SK-N-SH treated with all-trans-retinoic acid at 6 μM for 48 hours (cell line): ENCODE measurements at regions not wholly inside any gene's neighbourhood (a gene's known extent, or its start where the extent isn't known, plus 50 kb on each side); places are given as distances from the start of the nearest gene placed in this dataset.

Experiments
- ATAC-seq: fragments of 200-7000 bp; cut with Tn5 transposase; 3 replicates; pipeline ENCODE4 v1.9.1; 2020; ENCODE audit warnings: mild to moderate bottlenecking, moderate library complexity
- ARNTL ChIP-seq: fragments of 450-650 bp; formaldehyde crosslinking; IDR thresholded peaks from 2 replicates; pipeline ENCODE4 v1.5.0; 2020; ENCODE audit warnings: low read depth, mild to moderate bottlenecking, moderate library complexity, borderline replicate concordance
- BACH2 ChIP-seq: fragments of 250-450 bp; sonication (Bioruptor Pico); IDR thresholded peaks from 2 replicates; pipeline ENCODE4 v1.9.0; 2021; ENCODE audit warnings: mild to moderate bottlenecking, borderline replicate concordance
- CREB5 ChIP-seq: fragments of 250-450 bp; sonication (Bioruptor Pico); IDR thresholded peaks from 2 replicates; pipeline ENCODE4 v1.5.1; 2020; ENCODE audit warnings: low read depth, mild to moderate bottlenecking, moderate library complexity
- CSDC2 ChIP-seq: fragments of 250-450 bp; sonication (Bioruptor Pico); IDR thresholded peaks from 2 replicates; pipeline ENCODE4 v1.5.0; 2020; ENCODE audit warnings: mild to moderate bottlenecking, moderate library complexity
- CSRNP3 ChIP-seq: fragments of 250-450 bp; sonication (Bioruptor Pico); IDR thresholded peaks from 2 replicates; pipeline ENCODE4 v1.5.1; 2021; ENCODE audit warnings: mild to moderate bottlenecking, moderate library complexity
- ESRRG ChIP-seq: fragments of 250-450 bp; sonication (Bioruptor Pico); IDR thresholded peaks from 2 replicates; pipeline ENCODE4 v1.6.1; 2021; ENCODE audit warnings: mild to moderate bottlenecking
- GLIS3 ChIP-seq: fragments of 250-450 bp; sonication (Bioruptor Pico); IDR thresholded peaks from 2 replicates; pipeline ENCODE4 v1.5.0; 2020; ENCODE audit warnings: mild to moderate bottlenecking, moderate library complexity
- ISL1 ChIP-seq: fragments of 250-450 bp; sonication (Bioruptor Pico); IDR thresholded peaks from 2 replicates; pipeline ENCODE4 v2.1.2; 2022; ENCODE audit warnings: mild to moderate bottlenecking, moderate library complexity
- OSR1 ChIP-seq: fragments of 250-450 bp; sonication (Bioruptor Pico); IDR thresholded peaks from 2 replicates; pipeline ENCODE4 v1.8.0; 2022; ENCODE audit warnings: moderate library complexity, mild to moderate bottlenecking, inconsistent platforms
- POU6F1 ChIP-seq: fragments of 250-450 bp; sonication (Bioruptor Pico); IDR thresholded peaks from 2 replicates; pipeline ENCODE4 v1.8.0; 2021; ENCODE audit warnings: low read depth, mild to moderate bottlenecking, moderate library complexity, borderline replicate concordance
- PPARA ChIP-seq: fragments of 250-450 bp; sonication (Bioruptor Pico); IDR thresholded peaks from 2 replicates; pipeline ENCODE4 v1.5.0; 2020; ENCODE audit warnings: mild to moderate bottlenecking, borderline replicate concordance
- SNAI2 ChIP-seq: fragments of 250-450 bp; sonication (Bioruptor Pico); IDR thresholded peaks from 2 replicates; pipeline ENCODE4 v1.5.0; 2020; ENCODE audit warnings: mild to moderate bottlenecking, moderate library complexity
- TCF4 ChIP-seq: fragments of 250-450 bp; sonication (Bioruptor Pico); IDR thresholded peaks from 2 replicates; pipeline ENCODE4 v1.8.0; 2021; ENCODE audit warnings: mild to moderate bottlenecking, moderate library complexity, borderline replicate concordance
- TOX ChIP-seq: fragments of 250-450 bp; sonication (Bioruptor Pico); IDR thresholded peaks from 2 replicates; pipeline ENCODE4 v1.8.0; 2021; ENCODE audit warnings: mild to moderate bottlenecking, moderate library complexity, borderline replicate concordance
- TSHZ2 ChIP-seq: fragments of 250-450 bp; sonication (Bioruptor Pico); IDR thresholded peaks from 2 replicates; pipeline ENCODE4 v1.5.0; 2020; ENCODE audit warnings: mild to moderate bottlenecking, moderate library complexity
- ZC3H10 ChIP-seq: fragments of 250-450 bp; sonication (Bioruptor Pico); IDR thresholded peaks from 2 replicates; pipeline ENCODE4 v1.5.1; 2021; ENCODE audit warnings: mild to moderate bottlenecking, moderate library complexity
- ZFP3 ChIP-seq: fragments of 250-450 bp; sonication (Bioruptor Pico); IDR thresholded peaks from 2 replicates; pipeline ENCODE4 v1.5.0; 2020; ENCODE audit warnings: mild to moderate bottlenecking, moderate library complexity
- ZNF70 ChIP-seq: fragments of 450-650 bp; formaldehyde crosslinking; IDR thresholded peaks from 2 replicates; pipeline ENCODE4 v1.5.0; 2020; ENCODE audit warnings: mild to moderate bottlenecking, moderate library complexity
- ZNF8 ChIP-seq: fragments of 450-650 bp; formaldehyde crosslinking; IDR thresholded peaks from 2 replicates; pipeline ENCODE4 v1.5.0; 2020; ENCODE audit warnings: mild to moderate bottlenecking, moderate library complexity
- TF ChIP-seq, protein P1 (sequence below): fragments of 250-450 bp; sonication (Bioruptor Pico); IDR thresholded peaks from 2 replicates; pipeline ENCODE4 v1.8.0; 2020; ENCODE audit warnings: mild to moderate bottlenecking, moderate library complexity, borderline replicate concordance

GRCh38 chr14:89489761-89490437 is 72.9 kb upstream of the FOXN3 start:
- no peak for ATAC-seq
- TF ChIP-seq POU6F1 (CRISPR knock-in tag) (no peak), ESRRG (CRISPR knock-in tag) (no peak)

- no peak for ATAC-seq
- TF ChIP-seq ZFP3 (CRISPR knock-in tag): no peak
These were observed 69.9 kb upstream of the FOXN3 start for GRCh38 chr14:89486961-89487360.

DNA sequence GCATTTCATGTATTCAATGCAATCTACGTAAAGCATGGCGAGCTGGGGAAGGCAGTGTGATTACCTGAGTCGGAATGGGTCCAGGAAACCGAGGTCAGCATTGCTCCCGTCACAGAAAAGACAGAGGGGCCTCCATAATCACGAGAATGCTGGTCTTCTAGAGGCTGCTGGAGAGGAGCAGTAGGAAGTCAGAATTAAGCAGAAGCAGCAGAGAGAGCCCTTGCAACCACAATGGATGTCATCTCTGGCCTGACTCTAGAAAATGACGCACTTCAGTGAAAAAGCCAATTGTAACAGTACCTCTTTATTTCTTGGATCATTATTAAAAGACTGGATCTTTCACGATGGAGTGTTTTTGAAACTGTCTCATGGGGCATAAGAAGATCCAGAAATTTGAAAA is 69.5 kb upstream of the FOXN3 start:
- TF ChIP-seq, protein P1, sequence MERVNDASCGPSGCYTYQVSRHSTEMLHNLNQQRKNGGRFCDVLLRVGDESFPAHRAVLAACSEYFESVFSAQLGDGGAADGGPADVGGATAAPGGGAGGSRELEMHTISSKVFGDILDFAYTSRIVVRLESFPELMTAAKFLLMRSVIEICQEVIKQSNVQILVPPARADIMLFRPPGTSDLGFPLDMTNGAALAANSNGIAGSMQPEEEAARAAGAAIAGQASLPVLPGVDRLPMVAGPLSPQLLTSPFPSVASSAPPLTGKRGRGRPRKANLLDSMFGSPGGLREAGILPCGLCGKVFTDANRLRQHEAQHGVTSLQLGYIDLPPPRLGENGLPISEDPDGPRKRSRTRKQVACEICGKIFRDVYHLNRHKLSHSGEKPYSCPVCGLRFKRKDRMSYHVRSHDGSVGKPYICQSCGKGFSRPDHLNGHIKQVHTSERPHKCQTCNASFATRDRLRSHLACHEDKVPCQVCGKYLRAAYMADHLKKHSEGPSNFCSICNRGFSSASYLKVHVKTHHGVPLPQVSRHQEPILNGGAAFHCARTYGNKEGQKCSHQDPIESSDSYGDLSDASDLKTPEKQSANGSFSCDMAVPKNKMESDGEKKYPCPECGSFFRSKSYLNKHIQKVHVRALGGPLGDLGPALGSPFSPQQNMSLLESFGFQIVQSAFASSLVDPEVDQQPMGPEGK: no peak
- TF ChIP-seq PPARA (CRISPR knock-in tag): no peak
- no peak for TF ChIP-seq ZFP3 (CRISPR knock-in tag)
- no peak for TF ChIP-seq ISL1 (CRISPR knock-in tag)
- no peak for TF ChIP-seq TSHZ2 (CRISPR knock-in tag)
- TF ChIP-seq ESRRG (CRISPR knock-in tag): no peak
- no peak for TF ChIP-seq CSDC2
- no peak for TF ChIP-seq TCF4 (CRISPR knock-in tag)
- TF ChIP-seq POU6F1 (CRISPR knock-in tag): no peak
- no peak for TF ChIP-seq TOX (CRISPR knock-in tag)
- no peak for TF ChIP-seq SNAI2
- TF ChIP-seq ARNTL (CRISPR knock-in tag): no peak
- TF ChIP-seq GLIS3 (CRISPR knock-in tag): no peak
- TF ChIP-seq BACH2 (CRISPR knock-in tag): no peak
- TF ChIP-seq ZC3H10 (CRISPR knock-in tag): no peak
- TF ChIP-seq ZNF70 (CRISPR knock-in tag): no peak
- no peak for TF ChIP-seq ZNF8
- no peak for TF ChIP-seq OSR1
- TF ChIP-seq CSRNP3 (CRISPR knock-in tag): no peak
- no peak for TF ChIP-seq CREB5 (CRISPR knock-in tag)
- TF ChIP-seq, all 23 proteins: peak for 0
- ATAC-seq: no peak
